Stimulated activated effector memory CD8-positive, alpha-beta T cell treated with anti-CD3 and anti-CD28 coated beads, Interleukin-12 subunit alpha, Interleukin-12 subunit beta, amount 100 ng/mL, for 72 hours (primary cell): ENCODE measurements at regions not wholly inside any gene's neighbourhood (a gene's known extent, or its start where the extent isn't known, plus 50 kb on each side); places are given as distances from the start of the nearest gene placed in this dataset.

Source experiments
- ATAC-seq: fragments of 150-1000 bp; cut with Tn5 transposase; 2 replicates; pipeline ENCODE4 v1.10.0; 2021
- DNase-seq, 2 donors: peaks; one replicate each; pipeline ENCODE4 v3.0.0; 2021 to 2022; ENCODE audit warnings: low spot score in 2 of 2
- H3K27ac Mint-ChIP-seq: one replicate; pipeline ENCODE4 v1.8.0; 2022; ENCODE audit warnings: mild to moderate bottlenecking, mixed read lengths
- H3K36me3 Mint-ChIP-seq: one replicate; pipeline ENCODE4 v1.8.0; 2022; ENCODE audit warnings: mild to moderate bottlenecking, mixed read lengths
- H3K4me1 Mint-ChIP-seq: one replicate; pipeline ENCODE4 v1.8.0; 2022; ENCODE audit warnings: mixed read lengths
- H3K4me3 Mint-ChIP-seq: one replicate; pipeline ENCODE4 v1.8.0; 2022; ENCODE audit warnings: mild to moderate bottlenecking, mixed read lengths
- H3K9me3 Mint-ChIP-seq: one replicate; pipeline ENCODE4 v1.8.0; 2022; ENCODE audit warnings: mixed read lengths

DNA sequence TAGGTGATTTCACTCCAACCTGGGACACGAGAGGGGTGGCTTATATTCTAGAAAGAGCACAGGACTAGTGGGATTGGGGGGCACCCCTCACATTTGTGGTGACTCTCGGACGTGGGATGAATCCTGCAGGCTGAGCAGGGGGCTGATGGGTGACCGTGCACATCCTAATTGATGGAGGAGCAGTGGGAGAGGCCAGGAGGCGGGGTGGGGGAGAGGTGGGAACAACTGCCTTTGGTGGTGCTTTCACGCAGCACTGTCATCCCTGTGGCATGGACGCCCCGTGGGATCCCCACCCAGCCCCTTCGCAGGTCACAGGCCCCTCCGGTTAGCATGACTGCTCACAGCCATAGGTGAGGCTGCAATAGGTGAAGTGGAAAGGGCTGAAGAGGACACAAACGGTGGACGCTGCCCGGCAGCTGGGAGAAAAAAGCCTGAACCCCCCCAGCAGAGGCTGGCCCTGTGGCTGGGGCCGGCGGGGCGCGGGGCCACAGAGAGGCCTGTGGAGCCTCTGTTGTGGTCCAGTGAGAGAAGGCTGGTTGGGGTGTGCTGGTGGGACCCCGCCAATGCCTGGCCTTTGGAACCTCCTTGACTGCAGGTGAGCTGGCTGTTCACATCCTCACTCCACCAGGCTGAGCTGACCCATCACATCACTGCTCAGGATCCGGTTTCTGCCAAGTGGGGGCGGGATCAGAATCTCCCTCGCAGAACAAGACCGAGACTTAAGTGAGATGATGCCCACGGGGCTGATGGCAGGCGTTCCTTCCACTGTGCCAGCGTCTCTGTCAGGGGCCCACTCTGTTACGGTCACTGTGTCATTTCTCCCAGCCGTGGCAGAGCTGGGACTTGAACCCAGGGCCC is 325.4 kb downstream of the TEX29 start:
- DNase-seq (no peak), ATAC-seq (peak; percentile 27)
- no peak overlapping the region for H3K4me3 Mint-ChIP-seq
- no peaks in the 10 kb centered on the region for H3K36me3 Mint-ChIP-seq
- H3K9me3 Mint-ChIP-seq: no peaks in the 10 kb centered on the region
- no peak overlapping the region for H3K27ac Mint-ChIP-seq
- H3K4me1 Mint-ChIP-seq: no peaks in the 10 kb centered on the region

DNA sequence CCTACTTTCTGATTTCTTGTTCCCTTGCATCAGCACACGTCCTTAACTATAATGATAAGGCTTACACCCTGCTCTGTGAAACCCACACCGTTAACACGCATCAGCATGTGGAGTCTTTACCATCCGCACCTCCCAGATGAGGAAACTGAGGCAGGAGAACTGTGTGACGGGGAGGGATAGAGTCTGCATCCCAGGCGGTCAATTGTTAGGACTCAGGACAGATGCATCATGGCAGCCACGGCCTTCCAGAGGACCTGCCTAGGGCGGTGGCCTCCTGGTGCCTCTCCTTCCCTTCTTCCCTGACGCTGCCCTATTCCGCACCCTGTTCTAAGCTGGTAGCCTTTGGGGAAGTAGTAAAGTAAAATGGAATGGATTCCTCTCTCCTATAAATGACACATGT is 326.0 kb downstream of the TEX29 start:
- H3K27ac Mint-ChIP-seq: no peak overlapping the region
- DNase-seq (no peak), ATAC-seq (no peak)
- no peaks in the 10 kb centered on the region for H3K4me1 Mint-ChIP-seq
- no peaks in the 10 kb centered on the region for H3K36me3 Mint-ChIP-seq
- H3K9me3 Mint-ChIP-seq: no peaks in the 10 kb centered on the region
- H3K4me3 Mint-ChIP-seq: no peak overlapping the region

DNA sequence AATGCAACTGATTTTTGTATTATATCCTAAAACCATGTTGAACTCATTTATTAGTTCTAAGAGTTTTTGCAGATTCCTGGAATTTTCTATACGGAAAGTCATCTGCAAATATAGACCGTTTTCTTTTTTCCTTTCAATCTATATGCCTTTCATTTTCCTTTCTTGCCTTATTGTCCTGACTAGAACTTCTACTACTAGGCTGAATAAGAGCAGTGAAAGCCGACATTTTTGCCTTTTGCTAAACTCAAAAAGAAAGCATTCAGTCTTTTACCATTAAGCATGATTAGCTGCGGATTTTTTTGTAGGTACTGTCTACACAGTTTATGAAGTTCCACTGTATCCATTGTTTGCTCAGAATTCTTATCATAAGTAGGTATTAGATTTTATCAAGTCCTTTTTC is 328.4 kb downstream of the TEX29 start:
- DNase-seq (no peak), ATAC-seq (no peak)
- H3K9me3 Mint-ChIP-seq: no peaks in the 10 kb centered on the region
- H3K4me3 Mint-ChIP-seq: no peak overlapping the region
- no peaks in the 10 kb centered on the region for H3K36me3 Mint-ChIP-seq
- H3K27ac Mint-ChIP-seq: no peak overlapping the region
- no peaks in the 10 kb centered on the region for H3K4me1 Mint-ChIP-seq

DNA sequence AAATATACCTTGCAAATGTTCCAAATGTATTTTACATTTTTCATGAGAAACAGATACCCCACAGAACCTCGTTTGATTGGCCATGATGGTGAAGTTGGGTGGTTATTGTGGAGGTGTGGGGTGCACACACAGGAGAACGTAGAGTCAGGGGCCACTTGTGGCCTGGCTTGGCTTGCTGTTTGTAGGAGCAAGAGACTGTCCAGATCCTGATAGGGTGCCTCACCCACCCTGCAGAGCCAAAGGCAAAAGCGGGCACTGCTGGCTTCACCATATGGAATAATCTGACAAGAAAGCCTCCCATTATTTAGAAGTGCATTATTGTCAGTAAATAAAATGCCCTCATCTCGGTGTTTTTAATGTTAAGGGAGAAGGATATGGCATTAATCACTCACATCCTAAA is 330.2 kb downstream of the TEX29 start:
- no peak overlapping the region for H3K4me3 Mint-ChIP-seq
- no peak for ATAC-seq
- H3K36me3 Mint-ChIP-seq: no peaks in the 10 kb centered on the region
- no peak overlapping the region for H3K27ac Mint-ChIP-seq
- no peaks in the 10 kb centered on the region for H3K9me3 Mint-ChIP-seq
- H3K4me1 Mint-ChIP-seq: no peaks in the 10 kb centered on the region
- no peak for DNase-seq

DNA sequence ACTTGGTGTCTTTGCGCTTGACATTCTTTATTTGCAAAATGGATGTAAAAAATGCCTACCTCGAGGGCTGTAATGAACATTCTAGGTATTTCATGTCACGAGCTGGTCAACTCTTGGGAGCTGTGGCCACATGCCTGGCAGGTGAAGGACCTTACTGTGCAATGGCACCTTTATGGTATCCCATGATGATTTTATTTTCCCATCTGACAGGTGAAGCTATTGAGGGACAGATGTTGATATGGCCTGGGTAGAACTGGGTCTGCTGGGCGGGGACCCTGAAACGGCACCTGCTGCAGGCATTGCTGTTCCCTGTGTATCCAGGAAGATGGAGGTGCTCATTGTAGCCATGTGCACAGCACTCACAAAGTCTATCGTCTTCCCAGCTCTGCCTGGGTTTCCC is 332.2 kb downstream of the TEX29 start:
- peaks cover 3% of the 10 kb centered on the region for H3K9me3 Mint-ChIP-seq
- no peaks in the 10 kb centered on the region for H3K36me3 Mint-ChIP-seq
- no peak for DNase-seq
- H3K27ac Mint-ChIP-seq: no peak overlapping the region
- H3K4me3 Mint-ChIP-seq: no peak overlapping the region
- no peaks in the 10 kb centered on the region for H3K4me1 Mint-ChIP-seq
- no peak for ATAC-seq

DNA sequence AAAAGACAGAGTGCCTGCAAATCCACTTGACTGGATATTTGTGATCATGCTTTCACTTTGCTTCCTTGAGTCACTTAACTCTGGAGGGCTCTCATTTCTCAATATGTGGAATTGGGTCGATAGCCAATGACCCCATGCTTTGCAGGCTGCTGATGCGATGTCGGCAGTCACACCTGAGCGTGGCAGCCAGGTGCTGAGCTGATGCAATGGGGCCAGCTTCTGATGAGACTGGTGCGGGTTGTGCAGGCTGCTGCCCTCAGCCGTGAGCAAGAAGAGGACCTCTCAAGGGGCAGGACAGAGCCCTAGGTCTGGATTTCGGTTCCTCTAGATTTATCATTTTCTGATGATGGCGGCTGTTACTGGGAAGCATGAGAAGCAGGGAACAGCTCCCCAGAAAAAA is 334.1 kb downstream of the TEX29 start:
- Mint-ChIP-seq H3K9me3 (peaks cover 3% of the 10 kb centered on the region), H3K4me1 (no peaks in the 10 kb centered on the region), H3K36me3 (no peaks in the 10 kb centered on the region), H3K27ac (no peak overlapping the region), H3K4me3 (no peak overlapping the region)
- DNase-seq: no peak
- ATAC-seq: no peak

DNA sequence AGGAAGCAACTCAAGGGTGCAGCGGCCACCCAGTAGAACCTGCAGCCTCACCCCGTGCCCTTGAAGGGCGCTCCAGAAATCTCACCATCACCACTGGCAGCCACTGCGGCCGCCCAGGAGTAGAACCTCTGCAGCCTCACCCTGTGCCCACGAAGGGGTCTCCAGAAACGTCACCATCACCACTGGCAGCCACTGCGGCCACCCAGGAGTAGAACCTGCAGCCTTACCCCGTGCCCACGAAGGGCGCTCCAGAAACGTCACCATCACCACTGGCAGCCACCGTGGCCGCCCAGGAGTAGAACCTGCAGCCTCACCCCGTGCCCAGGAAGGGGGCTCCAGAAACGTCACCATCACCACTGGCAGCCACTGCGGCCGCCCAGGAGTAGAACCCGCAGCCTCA is 336.0 kb downstream of the TEX29 start:
- H3K4me3 Mint-ChIP-seq: no peak overlapping the region

DNA sequence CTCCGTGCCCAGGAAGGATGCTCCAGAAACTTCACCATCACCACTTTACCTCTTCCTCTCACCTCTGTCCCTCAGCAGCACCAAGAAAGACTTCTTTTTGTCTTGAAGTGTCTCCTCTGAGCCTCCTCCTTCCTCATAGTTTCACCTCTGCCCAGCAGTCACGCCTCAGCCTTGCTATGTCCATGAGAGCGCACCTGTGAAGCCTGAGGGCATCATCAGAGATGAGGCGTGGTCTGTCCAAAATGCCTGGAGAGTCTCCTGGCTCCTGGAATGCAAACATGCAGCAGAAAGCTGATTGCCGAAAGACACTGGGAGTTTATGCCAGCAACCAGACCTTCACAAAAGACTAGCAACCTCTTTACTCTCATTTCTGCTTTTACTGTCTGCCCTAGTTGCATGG is 336.6 kb downstream of the TEX29 start:
- no peak overlapping the region for H3K27ac Mint-ChIP-seq
- no peak for ATAC-seq
- H3K36me3 Mint-ChIP-seq: no peaks in the 10 kb centered on the region
- H3K4me1 Mint-ChIP-seq: no peaks in the 10 kb centered on the region
- H3K9me3 Mint-ChIP-seq: peaks cover 3% of the 10 kb centered on the region
- H3K4me3 Mint-ChIP-seq: no peak overlapping the region
- DNase-seq: no peak

More for the DNA sequence above, 336.0 kb downstream of the TEX29 start:
- Mint-ChIP-seq H3K36me3 (no peaks in the 10 kb centered on the region), H3K4me1 (no peaks in the 10 kb centered on the region), H3K27ac (no peak overlapping the region), H3K9me3 (peaks cover 3% of the 10 kb centered on the region)
- ATAC-seq (no peak), DNase-seq (no peak)

DNA sequence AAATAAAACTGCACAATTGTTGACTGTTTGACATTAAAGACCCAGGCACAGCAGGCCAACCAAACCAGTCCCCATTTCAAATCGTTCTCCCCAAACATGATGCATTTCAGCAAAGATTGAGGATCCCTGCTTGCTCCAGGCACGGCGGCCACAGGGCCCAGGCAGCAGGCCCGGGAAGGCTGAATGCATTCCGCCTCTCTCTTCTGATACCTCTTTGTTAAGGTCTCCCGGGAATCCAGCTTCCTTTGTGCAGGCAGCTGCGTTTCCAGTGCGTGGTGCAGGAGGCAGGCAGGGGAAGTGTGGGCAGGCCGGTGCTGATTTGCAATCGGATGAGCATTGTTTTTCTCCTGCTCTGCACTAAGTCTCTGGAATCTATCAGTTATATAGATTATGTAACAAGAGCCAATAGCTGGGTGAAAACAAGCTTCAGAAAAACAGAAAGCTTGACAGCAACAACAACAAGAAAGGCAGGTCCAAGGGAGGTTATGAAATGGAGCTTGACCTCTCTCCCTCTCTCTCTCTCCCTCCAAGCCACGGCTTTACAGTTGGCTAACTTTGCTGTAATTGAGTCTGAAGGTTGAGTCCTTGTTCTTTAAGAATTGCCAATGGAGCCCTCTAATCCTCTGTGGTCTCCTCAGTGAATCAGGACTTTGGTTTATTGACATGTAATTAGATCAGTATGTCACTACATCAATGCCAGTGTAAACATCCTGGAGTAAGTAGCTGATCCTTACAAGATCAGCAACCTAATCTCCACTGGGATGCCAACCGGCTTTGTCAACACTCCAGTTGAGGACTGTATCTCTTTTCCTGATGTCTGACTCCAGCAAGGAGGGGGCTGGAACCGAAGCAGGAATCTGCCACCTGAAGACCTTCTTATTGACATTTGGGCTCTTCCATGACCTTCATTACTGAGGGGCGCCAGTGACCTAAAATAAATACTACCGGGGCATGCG is 338.0 kb downstream of the TEX29 start:
- ATAC-seq (no peak), DNase-seq (no peak)
- H3K27ac Mint-ChIP-seq: no peak overlapping the region
- H3K4me3 Mint-ChIP-seq: no peak overlapping the region
- H3K4me1 Mint-ChIP-seq: no peaks in the 10 kb centered on the region
- no peaks in the 10 kb centered on the region for H3K36me3 Mint-ChIP-seq
- H3K9me3 Mint-ChIP-seq: peaks cover 3% of the 10 kb centered on the region

DNA sequence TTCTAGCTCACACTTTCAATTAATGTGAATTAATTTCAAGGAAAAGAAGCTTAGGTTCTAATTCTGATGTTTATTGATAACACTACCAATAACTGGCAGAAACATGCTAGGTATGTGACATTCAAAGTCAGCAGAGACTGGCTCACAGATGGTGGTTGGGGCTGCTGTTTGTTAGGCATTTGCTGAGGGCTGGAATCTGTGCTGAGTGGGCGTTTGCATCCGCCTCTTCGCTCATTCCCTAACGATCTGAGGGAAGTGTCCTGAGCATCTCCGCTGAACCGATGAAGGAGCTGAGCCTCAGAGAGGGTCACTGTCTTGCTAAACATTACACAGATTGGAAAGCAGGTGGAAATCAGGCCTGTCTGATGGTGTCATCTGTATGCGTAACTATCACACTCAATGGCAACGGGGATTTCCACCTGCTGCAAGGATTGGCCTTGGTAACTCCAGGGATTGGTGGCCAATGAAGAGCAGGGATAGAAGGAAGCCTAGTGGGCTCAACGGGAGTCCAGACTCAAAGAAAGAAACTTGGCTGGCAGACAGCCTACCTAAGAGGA is 338.9 kb downstream of the TEX29 start:
- Mint-ChIP-seq H3K27ac (no peak overlapping the region), H3K4me3 (no peak overlapping the region), H3K36me3 (no peaks in the 10 kb centered on the region), H3K4me1 (no peaks in the 10 kb centered on the region), H3K9me3 (peaks cover 3% of the 10 kb centered on the region)
- no peak for ATAC-seq
- no peak for DNase-seq

DNA sequence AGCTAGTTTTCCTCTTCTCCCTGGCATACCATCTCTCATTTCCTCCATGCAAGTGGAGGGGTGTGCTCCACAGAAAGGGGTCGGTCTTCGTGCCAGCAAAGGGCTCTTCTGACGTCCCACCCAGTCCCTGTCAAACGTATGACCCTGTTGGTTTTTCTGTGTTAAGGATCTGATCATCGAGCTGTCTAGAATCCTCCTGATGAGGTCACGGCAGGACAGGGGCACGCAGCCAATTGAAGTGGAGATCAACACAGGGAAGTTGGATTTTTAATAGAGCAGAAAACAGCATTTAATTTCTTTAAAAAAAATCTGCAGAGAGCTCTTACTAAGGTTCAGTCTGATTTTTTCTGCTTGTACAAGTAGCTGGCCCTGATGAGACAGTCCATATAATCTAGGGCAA is 339.4 kb downstream of the TEX29 start:
- DNase-seq (no peak), ATAC-seq (no peak)
- Mint-ChIP-seq H3K27ac (no peak overlapping the region), H3K4me3 (no peak overlapping the region), H3K9me3 (peaks cover 3% of the 10 kb centered on the region), H3K4me1 (no peaks in the 10 kb centered on the region), H3K36me3 (no peaks in the 10 kb centered on the region)

DNA sequence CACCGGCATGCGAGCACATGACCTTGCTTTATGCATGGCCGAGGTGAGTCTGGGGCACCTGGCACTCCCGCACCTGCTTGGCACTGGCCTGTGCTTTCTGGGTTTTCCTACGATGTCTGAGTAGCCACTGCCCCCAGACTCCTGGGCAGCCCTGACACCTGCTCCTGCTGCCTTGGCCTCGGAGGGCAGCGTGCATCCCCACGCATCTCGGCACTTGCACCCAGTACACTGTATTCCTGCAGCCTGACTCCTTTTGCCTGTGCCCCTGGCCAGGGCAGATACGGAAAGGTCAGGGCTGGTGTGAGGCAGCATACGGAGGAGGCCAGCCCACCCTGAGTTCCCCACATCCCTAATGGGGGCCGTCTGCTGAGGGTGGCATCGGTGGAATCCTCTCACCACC is 340.6 kb downstream of the TEX29 start:
- Mint-ChIP-seq H3K9me3 (peaks cover 3% of the 10 kb centered on the region), H3K36me3 (no peaks in the 10 kb centered on the region), H3K27ac (no peak overlapping the region), H3K4me1 (no peaks in the 10 kb centered on the region), H3K4me3 (no peak overlapping the region)
- no peak for DNase-seq
- ATAC-seq: no peak

DNA sequence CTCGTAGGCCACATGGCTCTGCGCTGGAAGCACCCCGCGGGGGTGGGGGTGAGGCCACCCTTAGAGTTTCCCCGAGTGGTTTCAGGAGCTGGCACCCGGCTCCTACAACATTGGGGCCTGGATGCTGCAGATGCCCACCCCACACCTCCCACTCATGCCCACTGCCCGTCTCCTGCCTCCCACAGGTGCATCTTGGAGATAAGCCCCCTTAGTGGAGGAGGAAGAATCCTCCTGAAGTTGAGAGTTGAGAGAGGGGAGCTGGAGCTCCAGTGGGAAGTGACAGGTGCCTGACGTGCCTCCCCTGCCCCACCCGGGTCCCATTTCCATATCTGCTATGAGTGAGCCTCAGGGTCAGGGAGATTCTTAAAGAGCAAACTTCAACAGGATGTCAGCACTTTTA is 341.3 kb downstream of the TEX29 start:
- peaks cover 3% of the 10 kb centered on the region for H3K9me3 Mint-ChIP-seq
- ATAC-seq: no peak
- DNase-seq: no peak

DNA sequence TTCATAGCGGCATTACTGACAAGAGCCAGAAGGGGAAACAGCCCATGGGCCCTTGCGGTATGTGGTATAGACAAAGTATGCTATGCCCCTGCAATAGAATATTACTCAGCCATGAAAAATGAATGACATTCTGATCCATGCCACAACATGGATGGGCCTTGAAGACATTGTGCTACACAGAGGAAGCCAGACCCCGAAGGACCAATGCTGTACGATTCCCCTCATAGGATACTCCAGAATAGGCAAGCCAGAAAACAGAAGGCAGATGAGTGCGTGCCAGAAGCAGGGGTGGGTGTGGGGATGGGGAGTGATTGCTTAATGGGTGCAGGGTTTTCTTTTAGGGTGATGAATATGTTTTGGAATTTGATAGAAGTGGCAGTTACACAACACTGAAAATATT is 342.0 kb downstream of the TEX29 start:
- Mint-ChIP-seq H3K36me3 (no peaks in the 10 kb centered on the region), H3K27ac (no peak overlapping the region), H3K9me3 (no peaks in the 10 kb centered on the region), H3K4me1 (no peaks in the 10 kb centered on the region), H3K4me3 (no peak overlapping the region)
- ATAC-seq: no peak
- DNase-seq: no peak

More for the DNA sequence above, 341.3 kb downstream of the TEX29 start:
- H3K27ac Mint-ChIP-seq: no peak overlapping the region
- no peaks in the 10 kb centered on the region for H3K36me3 Mint-ChIP-seq
- H3K4me1 Mint-ChIP-seq: no peaks in the 10 kb centered on the region
- no peak overlapping the region for H3K4me3 Mint-ChIP-seq

DNA sequence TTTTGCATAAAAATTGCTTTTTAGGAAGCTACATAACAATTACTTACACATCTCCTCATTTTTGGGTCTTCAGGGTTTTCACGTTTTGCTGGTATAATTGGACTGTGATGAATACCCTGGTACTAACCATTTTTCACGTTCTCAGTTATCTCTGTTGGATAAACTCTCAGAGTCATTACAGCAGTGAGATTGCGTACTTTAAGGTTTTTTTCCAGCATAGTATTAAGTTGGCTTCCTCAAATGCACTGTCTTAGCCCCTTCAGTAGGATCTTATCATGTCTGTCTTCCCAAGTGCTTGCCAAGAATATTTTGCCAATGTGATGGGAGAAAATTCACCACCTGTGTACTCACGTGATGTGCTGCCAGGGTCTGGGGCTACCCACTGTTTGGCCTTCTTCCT is 342.5 kb downstream of the TEX29 start:
- no peak overlapping the region for H3K27ac Mint-ChIP-seq
- no peak overlapping the region for H3K4me3 Mint-ChIP-seq
- DNase-seq (no peak), ATAC-seq (no peak)
- H3K4me1 Mint-ChIP-seq: no peaks in the 10 kb centered on the region
- no peaks in the 10 kb centered on the region for H3K36me3 Mint-ChIP-seq
- H3K9me3 Mint-ChIP-seq: no peaks in the 10 kb centered on the region
